HG02798 (cell line): ENCODE measurements at regions not wholly inside any gene's neighbourhood (a gene's known extent, or its start where the extent isn't known, plus 50 kb on each side); places are given as distances from the start of the nearest gene placed in this dataset.

Experiments
- ATAC-seq: cut with Tn5 transposase; IDR thresholded peaks from one replicate; pipeline ENCODE4 v1.9.1; 2021; ENCODE audit warnings: mild to moderate bottlenecking; ENCODE audit not compliant: unreplicated experiment, poor library complexity

DNA sequence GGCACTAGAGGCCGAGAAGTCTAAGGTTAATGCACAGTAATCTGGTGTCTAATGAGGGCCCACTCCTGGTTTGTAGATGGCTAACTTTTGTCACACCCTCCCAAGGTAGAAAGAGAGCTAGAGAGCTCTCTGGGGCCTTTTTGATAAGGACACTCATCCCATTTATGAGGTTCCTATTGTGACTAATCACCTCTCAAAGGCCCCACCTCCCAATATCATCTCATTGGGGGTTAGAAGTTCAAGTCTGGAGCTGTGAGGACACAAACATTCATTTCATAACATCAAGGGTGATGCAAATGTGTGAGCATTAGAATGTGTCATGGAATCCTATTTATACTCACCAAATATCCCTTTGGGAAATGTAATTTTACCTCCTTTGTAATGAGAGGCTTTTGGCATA is 79.2 kb upstream of the SLC10A2 start:
- no peak for ATAC-seq

DNA sequence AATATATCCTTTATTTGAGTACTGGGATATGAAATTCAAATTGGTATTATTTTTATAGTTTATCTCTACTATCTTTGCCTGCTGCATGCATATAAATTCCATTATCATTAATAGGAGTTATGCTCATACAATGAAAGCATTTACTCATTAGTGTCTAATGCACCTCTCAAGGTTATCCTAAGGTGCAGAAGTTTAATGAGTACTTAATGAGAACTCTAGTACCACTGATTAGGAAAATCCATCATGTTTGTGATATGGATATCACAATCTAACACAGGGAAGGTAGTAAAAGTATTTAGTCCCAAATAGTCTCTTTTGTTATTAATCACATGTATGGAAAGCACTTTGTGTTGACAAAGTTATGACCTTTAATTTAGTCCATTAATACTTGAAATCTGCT is 77.2 kb upstream of the SLC10A2 start:
- ATAC-seq, result no peak

DNA sequence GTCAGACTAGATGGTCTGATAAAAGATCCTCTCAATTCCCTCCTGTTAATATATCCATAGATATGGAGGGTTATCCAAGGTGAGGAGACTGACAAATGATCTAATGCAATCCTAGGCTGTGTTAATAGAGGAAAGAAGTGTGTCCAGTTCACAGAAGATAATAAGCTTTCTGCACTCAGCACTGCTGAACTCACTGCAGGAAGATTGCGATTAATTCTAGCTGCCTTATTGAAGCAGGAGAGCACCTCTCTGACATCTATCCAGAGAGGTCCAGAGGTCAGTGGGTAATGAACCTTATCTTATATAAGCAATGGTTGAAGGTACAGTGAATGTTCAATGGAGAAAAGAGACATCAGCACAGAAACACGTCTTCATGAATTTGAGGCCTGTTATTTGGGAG is 75.9 kb upstream of the SLC10A2 start:
- no peak for ATAC-seq

DNA sequence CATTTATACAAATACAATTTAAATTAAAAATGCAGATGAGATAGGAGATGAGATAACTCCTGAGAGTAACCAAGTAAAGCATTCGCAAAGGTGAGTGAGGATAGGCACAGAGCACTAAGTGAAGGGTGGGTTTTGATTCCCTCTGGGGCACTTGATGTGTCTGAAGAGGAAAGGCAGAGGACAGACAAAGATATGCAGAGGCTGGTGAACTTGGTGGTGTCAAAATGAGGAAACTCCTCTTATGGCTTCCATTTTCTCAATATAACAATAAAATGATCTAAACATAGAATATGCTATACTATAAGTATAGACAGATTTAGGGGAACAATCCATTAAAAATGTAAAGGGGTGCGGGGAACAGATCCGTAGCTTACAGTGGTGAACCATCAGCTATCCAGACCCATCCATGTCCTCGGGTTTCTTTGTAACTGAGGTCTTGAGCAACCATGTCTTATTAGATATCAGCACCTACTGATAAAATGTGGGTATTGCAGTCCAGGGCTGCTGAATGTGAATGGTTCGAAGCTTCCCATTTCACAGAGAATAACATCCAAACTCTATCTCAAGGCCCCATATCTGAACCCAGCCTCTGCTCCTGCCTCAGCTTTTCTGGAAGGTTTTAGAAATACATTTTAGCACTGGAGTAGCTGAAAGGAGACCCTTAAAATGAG is 73.9 kb upstream of the SLC10A2 start:
- ATAC-seq, result peak; percentile 91

DNA sequence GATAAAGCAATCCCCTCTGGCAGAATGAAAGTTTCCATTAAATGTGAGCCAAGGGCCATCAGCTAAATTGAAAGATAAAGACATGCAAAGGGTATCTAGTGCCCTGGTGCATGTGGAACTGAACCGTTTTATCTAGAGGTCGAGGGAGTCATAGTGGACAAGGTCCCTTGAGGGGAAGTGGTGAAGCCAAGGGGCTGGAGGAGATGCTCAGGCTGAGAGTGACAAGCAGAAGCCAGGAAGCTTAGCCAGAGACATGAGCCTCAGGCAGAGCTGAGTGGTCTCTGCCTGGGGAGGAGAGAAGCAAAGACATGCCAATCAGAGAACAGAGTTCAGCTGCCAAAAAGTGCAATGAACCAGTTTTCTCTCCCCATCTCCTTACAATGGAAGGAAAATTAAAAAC is 68.1 kb upstream of the SLC10A2 start:
- ATAC-seq, result peak; percentile 33

DNA sequence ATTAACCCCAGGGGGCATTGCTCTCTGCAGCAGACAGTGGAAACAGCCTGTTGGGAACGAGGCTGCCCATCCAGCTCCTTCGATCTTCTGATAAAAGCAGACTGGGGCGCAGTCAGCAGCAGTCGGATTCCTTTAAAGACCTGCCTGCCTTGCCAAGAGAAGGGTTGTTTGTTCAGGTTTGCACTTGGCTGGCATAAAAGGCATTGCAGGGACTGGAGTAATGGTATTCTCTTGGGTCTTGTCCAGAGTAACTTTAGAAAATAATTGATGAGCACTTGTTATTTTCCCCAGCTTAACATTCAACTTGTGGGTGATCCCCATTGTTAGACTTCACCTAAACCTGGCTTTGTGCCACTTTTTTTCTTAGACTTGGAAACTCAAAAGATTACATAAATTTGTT is 67.3 kb upstream of the SLC10A2 start:
- no peak for ATAC-seq

DNA sequence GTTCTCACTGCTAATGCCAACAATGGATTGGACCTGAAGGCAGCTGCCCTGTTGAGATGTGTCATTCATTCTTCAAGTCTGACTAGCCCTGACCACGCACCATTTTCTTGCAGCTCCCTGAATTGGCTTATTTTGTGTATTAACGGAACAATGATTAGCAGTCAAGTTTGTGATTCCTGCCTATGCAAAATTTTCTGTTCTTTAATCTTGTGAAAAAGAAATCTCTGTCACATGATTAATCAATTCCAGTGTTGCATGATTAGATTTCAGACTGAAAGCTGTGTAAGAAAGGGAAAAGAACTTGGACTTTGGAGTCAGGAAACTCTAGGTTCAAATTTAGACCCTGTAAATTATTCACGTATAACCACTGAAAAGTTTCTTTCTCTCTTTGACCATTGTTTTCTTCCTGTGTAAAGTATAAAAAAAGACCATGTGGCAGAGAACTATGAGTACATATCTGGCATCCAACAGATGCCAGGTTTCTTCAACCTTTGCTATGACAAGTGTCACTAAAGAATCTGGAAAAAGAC is 64.5 kb upstream of the SLC10A2 start:
- ATAC-seq, result peak; percentile 86

DNA sequence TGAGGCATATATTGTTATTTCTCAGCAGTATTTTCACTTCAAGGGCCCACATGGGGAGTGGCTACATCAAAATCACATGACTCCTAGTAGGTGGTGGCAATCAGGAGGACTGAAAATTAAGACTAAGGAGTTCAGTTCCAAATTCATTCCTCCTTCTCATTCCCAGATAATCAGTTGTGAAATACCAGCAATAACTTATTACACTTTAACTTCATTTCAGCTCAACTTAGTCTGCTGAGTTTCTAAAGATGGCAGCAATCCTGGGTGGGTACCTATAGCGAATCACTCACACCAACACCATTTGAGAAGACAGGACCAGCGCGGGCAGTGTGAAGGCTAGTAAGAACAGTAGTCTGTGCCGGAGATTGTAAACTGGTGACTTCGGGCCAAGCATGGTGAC is 63.9 kb upstream of the SLC10A2 start:
- peak; percentile 1 for ATAC-seq
